ENCODE measurements at regions not wholly inside any gene's neighbourhood (a gene's known extent, or its start where the extent isn't known, plus 50 kb on each side); places are given as distances from the start of the nearest gene placed in this dataset.
"Not testable (repeated sequence)": the region's sequence is repeated elsewhere in the genome, so short reads cannot be mapped to it uniquely, and the experiment has no call there.

- 61 to 64% methylated on average over 6 of the region's 6 CpGs for WGBS, 2 donors
- ATAC-seq (no peak), DNase-seq (no peak)
- intact Hi-C loops (cut with DNase I): no loop called here
- Histone ChIP-seq H3K27me3 (no peaks in the 10 kb centered on the region), H3K4me1 (no peaks in the 10 kb centered on the region), H3K27ac (no peak overlapping the region), H3K9me3 (no peaks in the 10 kb centered on the region), H3K4me3 (no peak overlapping the region), H3K36me3 (replicated peaks in 1 of 2; ENCODE audit: insufficient read depth in 1 of 2, low read depth in 2 of 2) (no peaks in the 10 kb centered on the region)
- TF ChIP-seq POLR2A (IDR thresholded peaks at IDR 0.05) (no peak), CTCF (IDR thresholded peaks at IDR 0.05) (no peak)
Measured at GRCh38 chr4:147286846-147287587, 193.9 kb upstream of the EDNRA start.

GRCh38 chr4:147287588-147287890 is 193.4 kb upstream of the EDNRA start:
- Histone ChIP-seq H3K36me3 (replicated peaks in 1 of 2; ENCODE audit: insufficient read depth in 1 of 2, low read depth in 2 of 2) (no peaks in the 10 kb centered on the region), H3K9me3 (no peaks in the 10 kb centered on the region), H3K4me1 (no peaks in the 10 kb centered on the region), H3K27ac (no peak overlapping the region), H3K4me3 (no peak overlapping the region), H3K27me3 (no peaks in the 10 kb centered on the region)
- TF ChIP-seq CTCF (IDR thresholded peaks at IDR 0.05): no peak
- no peak for TF ChIP-seq POLR2A (IDR thresholded peaks at IDR 0.05)
- no peak for ATAC-seq
- intact Hi-C loops (cut with DNase I): no loop called here
- 27 to 28% methylated on average over 2 of the region's 2 CpGs for WGBS, 2 donors
- DNase-seq: peak in 1 of 4 donors; percentile 5

GRCh38 chr4:147288512-147288911 is 192.4 kb upstream of the EDNRA start:
- no peaks in the 10 kb centered on the region for H3K36me3 ChIP-seq (replicated peaks in 1 of 2; ENCODE audit: insufficient read depth in 1 of 2, low read depth in 2 of 2)
- no peak overlapping the region for H3K27ac ChIP-seq
- intact Hi-C loops (cut with DNase I): no loop called here
- H3K27me3 ChIP-seq: no peaks in the 10 kb centered on the region
- H3K4me1 ChIP-seq: peaks cover 3% of the 10 kb centered on the region
- TF ChIP-seq CTCF (IDR thresholded peaks at IDR 0.05) (no peak), POLR2A (IDR thresholded peaks at IDR 0.05) (no peak)
- H3K4me3 ChIP-seq: no peak overlapping the region
- H3K9me3 ChIP-seq: no peaks in the 10 kb centered on the region
- 86 to 94% methylated on average over 1 of the region's 1 CpG for WGBS, 2 donors
- no peak for ATAC-seq
- no peak for DNase-seq

GRCh38 chr4:147289181-147289580 is 191.7 kb upstream of the EDNRA start:
- TF ChIP-seq POLR2A (IDR thresholded peaks at IDR 0.05): no peak
- no peak for TF ChIP-seq CTCF (IDR thresholded peaks at IDR 0.05)
- peaks cover 3% of the 10 kb centered on the region for H3K4me1 ChIP-seq
- H3K9me3 ChIP-seq: no peaks in the 10 kb centered on the region
- 81 to 96% methylated on average over 5 of the region's 5 CpGs for WGBS, 2 donors
- H3K36me3 ChIP-seq (replicated peaks in 1 of 2; ENCODE audit: insufficient read depth in 1 of 2, low read depth in 2 of 2): no peaks in the 10 kb centered on the region
- no peak overlapping the region for H3K4me3 ChIP-seq
- ATAC-seq: no peak
- H3K27ac ChIP-seq: no peak overlapping the region
- H3K27me3 ChIP-seq: no peaks in the 10 kb centered on the region
- DNase-seq: no peak
- intact Hi-C loops (cut with DNase I): no loop called here

GRCh38 chr4:147292604-147293313 is 188.1 kb upstream of the EDNRA start:
- ATAC-seq; H3K4me1 ChIP-seq; H3K27me3 ChIP-seq; H3K36me3 ChIP-seq (replicated peaks in 1 of 2; ENCODE audit: insufficient read depth in 1 of 2, low read depth in 2 of 2); intact Hi-C loops (cut with DNase I); H3K27ac ChIP-seq; H3K9me3 ChIP-seq; H3K4me3 ChIP-seq: not testable (repeated sequence)
- WGBS, 2 donors: 38 to 44% methylated on average over 4 to 10 of the region's 10 CpGs
- peak; percentile 25 to 50 (median 36) for DNase-seq

- H3K27me3 ChIP-seq; intact Hi-C loops (cut with DNase I); H3K4me3 ChIP-seq; DNase-seq; H3K36me3 ChIP-seq (replicated peaks in 1 of 2; ENCODE audit: insufficient read depth in 1 of 2, low read depth in 2 of 2); H3K9me3 ChIP-seq; H3K27ac ChIP-seq; ATAC-seq; H3K4me1 ChIP-seq: not testable (repeated sequence)
- WGBS, 2 donors: 39 to 46% methylated on average over 6 of the region's 6 CpGs
Measured at GRCh38 chr4:147293314-147293677, 187.6 kb upstream of the EDNRA start.
